A673 (cell line): ENCODE measurements at regions not wholly inside any gene's neighbourhood (a gene's known extent, or its start where the extent isn't known, plus 50 kb on each side); places are given as distances from the start of the nearest gene placed in this dataset.

Experiments
- BruUV-seq: library from RNA; stranded (reverse); fragments of 400-500 nt; replicated peaks from 2 replicates; lab custom pipeline; 2021; lab: Mats Ljungman, UMichigan
- CTCF ChIA-PET: fragments of 300-600 bp; sonication (Branson Sonifier 250); formaldehyde crosslinking; loops from one replicate; lab custom pipeline; 2022; ENCODE audit warnings: antibody characterized with exemption; lab: Charles Lee
- POLR2A ChIA-PET: fragments of 300-600 bp; sonication (Branson Sonifier 250); formaldehyde crosslinking; loops from one replicate; lab custom pipeline; 2022; ENCODE audit warnings: antibody characterized with exemption; ENCODE audit not compliant: low non-redundant PET; lab: Charles Lee
- DNase-seq: peaks from one replicate; pipeline ENCODE4 v3.0.0-alpha.2; 2015; ENCODE audit warnings: low spot score
- H3K27ac ChIP-seq: fragments of 200-600 bp; sonication (generic); 2 replicates; pipeline ENCODE4 v1.5.1; 2016; ENCODE audit warnings: mixed run types, low read depth, mild to moderate bottlenecking, mixed read lengths, antibody characterized with exemption, low read length; ENCODE audit not compliant: poor library complexity, severe bottlenecking
- H3K27me3 ChIP-seq: fragments of 200-600 bp; sonication (generic); replicated peaks from 2 replicates; pipeline ENCODE4 v1.6.1; 2017; ENCODE audit warnings: mixed run types, low read depth, mild to moderate bottlenecking, mixed read lengths, antibody characterized with exemption, low read length; ENCODE audit not compliant: insufficient read depth, poor library complexity
- H3K36me3 ChIP-seq: fragments of 200-600 bp; sonication (generic); 2 replicates; pipeline ENCODE4 v1.6.1; 2016; ENCODE audit warnings: mixed run types, mild to moderate bottlenecking, mixed read lengths, antibody characterized with exemption, low read length; ENCODE audit not compliant: insufficient read depth, poor library complexity, severe bottlenecking
- H3K4me1 ChIP-seq: fragments of 200-600 bp; sonication (generic); 2 replicates; pipeline ENCODE4 v1.6.1; 2017; ENCODE audit warnings: mixed run types, mild to moderate bottlenecking, mixed read lengths, antibody characterized with exemption, low read length; ENCODE audit not compliant: insufficient read depth, poor library complexity, severe bottlenecking
- H3K4me3 ChIP-seq: fragments of 200-600 bp; sonication (generic); 2 replicates; pipeline ENCODE4 v1.5.1; 2016; ENCODE audit warnings: low read depth, mixed run types, mild to moderate bottlenecking, mixed read lengths, low read length; ENCODE audit not compliant: poor library complexity, severe bottlenecking
- H3K9me3 ChIP-seq: fragments of 200-600 bp; sonication (generic); 2 replicates; pipeline ENCODE4 v1.6.1; 2016; ENCODE audit warnings: mixed run types, low read depth, mild to moderate bottlenecking, mixed read lengths, antibody characterized with exemption, low read length; ENCODE audit not compliant: poor library complexity, severe bottlenecking
- CTCF ChIP-seq: fragments of 300-800, 200-600 bp; sonication (generic); conservative IDR thresholded peaks from 2 replicates; pipeline ENCODE4 v1.5.1; 2017; ENCODE audit warnings: low read depth, mild to moderate bottlenecking, antibody characterized with exemption, low read length, moderate library complexity, mixed read lengths
- EZH2 ChIP-seq: fragments of 200-600 bp; sonication (generic); IDR thresholded peaks from 2 replicates; pipeline ENCODE4 v1.6.1; 2017; ENCODE audit warnings: borderline replicate concordance, low read depth, mild to moderate bottlenecking, mixed read lengths, antibody characterized with exemption, low read length; ENCODE audit not compliant: poor library complexity, severe bottlenecking
- intact Hi-C: fragments of 100-400 bp; cut with micrococcal nuclease; formaldehyde crosslinking; loops from one replicate; pipeline ENCODE4 v1.10.0; 2022; ENCODE audit not compliant: unreplicated experiment

DNA sequence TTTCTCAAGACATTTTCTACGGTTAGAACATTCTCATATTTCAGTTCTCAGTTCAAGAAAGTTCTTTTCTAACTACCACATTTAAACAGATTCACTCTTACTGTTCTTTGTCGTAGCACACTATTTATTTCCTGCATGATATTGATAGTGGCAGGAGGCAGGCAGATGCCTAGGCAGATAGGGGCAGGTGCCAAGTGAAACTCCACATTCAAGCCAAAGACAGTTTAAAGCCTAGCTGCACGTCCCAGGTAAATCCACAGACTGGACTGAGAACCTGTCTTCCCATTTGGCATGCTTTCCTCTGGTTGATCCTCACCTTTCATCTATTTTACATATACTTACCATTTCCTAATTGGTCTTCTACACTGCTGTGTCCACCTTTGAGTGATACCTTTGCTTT, 359.3 kb downstream of the TMX3 start:
- POLR2A ChIA-PET, result no interaction called here
- H3K36me3 ChIP-seq, result peaks cover 10% of the 10 kb centered on the region
- H3K27me3 ChIP-seq, result no peaks in the 10 kb centered on the region
- CTCF ChIA-PET, result no interaction called here
- BruUV-seq, result no TSS peak
- no peak overlapping the region for H3K27ac ChIP-seq
- DNase-seq, result no peak
- TF ChIP-seq CTCF (no peak), EZH2 (no peak)
- intact Hi-C loops, result no loop called here
- peaks cover 60% of the 10 kb centered on the region for H3K9me3 ChIP-seq
- no peaks in the 10 kb centered on the region for H3K4me1 ChIP-seq
- H3K4me3 ChIP-seq, result no peak overlapping the region

- BruUV-seq, result no TSS peak
- POLR2A ChIA-PET, result no interaction called here
- CTCF ChIA-PET, result no interaction called here
These were observed 360.7 kb downstream of the TMX3 start for GRCh38 chr18:68354176-68354575.

GRCh38 chr18:68342039-68342659, 372.8 kb downstream of the TMX3 start:
- ChIA-PET CTCF (no interaction called here), POLR2A (no interaction called here)
- H3K4me3 ChIP-seq, result no peak overlapping the region
- no peaks in the 10 kb centered on the region for H3K36me3 ChIP-seq
- no peaks in the 10 kb centered on the region for H3K27me3 ChIP-seq
- peaks cover 4% of the 10 kb centered on the region for H3K9me3 ChIP-seq
- TF ChIP-seq CTCF (no peak), EZH2 (no peak)
- DNase-seq, result no peak
- H3K4me1 ChIP-seq, result peaks cover 10% of the 10 kb centered on the region
- no TSS peak for BruUV-seq
- intact Hi-C loops, result no loop called here
- H3K27ac ChIP-seq, result no peak overlapping the region

More at GRCh38 chr18:68354176-68354575, 360.7 kb downstream of the TMX3 start:
- intact Hi-C loops, result no loop called here
- H3K36me3 ChIP-seq, result peaks cover 7% of the 10 kb centered on the region
- H3K4me1 ChIP-seq, result no peaks in the 10 kb centered on the region
- TF ChIP-seq CTCF (no peak), EZH2 (no peak)
- H3K27me3 ChIP-seq, result no peaks in the 10 kb centered on the region
- no peak overlapping the region for H3K27ac ChIP-seq
- H3K4me3 ChIP-seq, result no peak overlapping the region
- no peak for DNase-seq
- peaks cover 50% of the 10 kb centered on the region for H3K9me3 ChIP-seq
